ENCODE measurements at regions not wholly inside any gene's neighbourhood (a gene's known extent, or its start where the extent isn't known, plus 50 kb on each side); places are given as distances from the start of the nearest gene placed in this dataset.
"Not testable (repeated sequence)": the region's sequence is repeated elsewhere in the genome, so short reads cannot be mapped to it uniquely, and the experiment has no call there.

- DNase-seq (ENCODE audit: low read depth in 1 of 2, low spot score in 1 of 2), result no peak
These were observed 291.3 kb upstream of the PRKD1 start for GRCh38 chr14:30218907-30219306.

DNA sequence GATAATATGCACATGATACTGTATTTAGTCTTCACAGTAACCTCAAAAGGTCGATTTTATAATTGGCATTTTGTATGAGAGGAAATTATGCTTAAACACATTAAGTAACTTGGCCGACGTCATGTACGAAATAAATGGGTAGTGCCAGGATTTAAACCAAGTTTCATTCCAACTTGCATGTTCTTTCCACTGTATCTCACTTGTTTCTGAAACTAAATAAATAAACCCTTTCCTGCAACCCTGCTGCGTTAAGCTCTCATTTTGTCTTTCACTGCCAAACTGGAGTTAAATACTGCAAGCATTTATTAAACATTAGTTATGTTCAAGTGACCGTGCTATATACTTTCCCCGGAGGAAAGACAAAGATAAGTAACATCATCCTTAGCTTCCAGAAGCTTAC lies 293.9 kb upstream of the PRKD1 start:
- DNase-seq (ENCODE audit: low read depth in 1 of 2, low spot score in 1 of 2), result no peak

DNA sequence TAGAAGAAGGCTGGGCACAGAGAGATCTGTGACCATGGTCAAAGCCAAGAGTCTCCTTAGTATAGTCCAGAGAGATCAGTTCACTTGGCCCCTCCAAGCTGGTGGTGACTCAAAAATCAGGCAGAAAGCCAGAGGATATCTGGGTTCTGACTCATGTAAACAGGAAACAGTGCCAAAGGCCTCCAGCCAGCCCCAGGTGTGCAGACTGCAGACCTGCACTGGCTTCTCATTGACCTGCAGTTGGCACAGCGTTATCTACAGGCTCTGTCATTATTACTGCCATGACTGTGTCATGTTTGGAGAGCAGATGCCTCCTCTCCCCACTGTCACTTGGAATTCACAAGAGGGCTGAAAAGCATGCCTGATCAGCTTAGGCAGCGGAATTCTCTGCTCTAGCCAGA lies 295.7 kb upstream of the PRKD1 start:
- DNase-seq (ENCODE audit: low read depth in 1 of 2, low spot score in 1 of 2), result no peak

DNA sequence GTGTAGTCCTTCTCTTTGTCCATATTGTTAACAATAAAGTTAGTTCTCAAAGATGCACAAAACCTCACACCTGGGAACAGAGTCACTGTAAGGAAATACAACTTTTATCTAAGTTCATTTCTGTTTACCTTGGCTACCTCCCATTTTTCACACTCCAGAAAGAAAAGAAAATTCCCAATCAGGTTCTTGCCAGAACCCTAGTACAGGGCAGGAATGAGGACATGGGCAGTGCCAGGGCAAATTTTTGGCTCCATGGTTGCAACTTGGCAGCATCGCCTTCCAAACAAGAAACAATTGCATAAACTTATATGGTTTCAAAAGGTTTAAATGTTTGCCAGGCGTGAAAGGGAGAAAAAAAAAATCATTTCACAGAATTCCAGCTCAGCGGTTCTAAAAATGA lies 296.3 kb upstream of the PRKD1 start:
- DNase-seq (ENCODE audit: low read depth in 1 of 2, low spot score in 1 of 2), result no peak

DNA sequence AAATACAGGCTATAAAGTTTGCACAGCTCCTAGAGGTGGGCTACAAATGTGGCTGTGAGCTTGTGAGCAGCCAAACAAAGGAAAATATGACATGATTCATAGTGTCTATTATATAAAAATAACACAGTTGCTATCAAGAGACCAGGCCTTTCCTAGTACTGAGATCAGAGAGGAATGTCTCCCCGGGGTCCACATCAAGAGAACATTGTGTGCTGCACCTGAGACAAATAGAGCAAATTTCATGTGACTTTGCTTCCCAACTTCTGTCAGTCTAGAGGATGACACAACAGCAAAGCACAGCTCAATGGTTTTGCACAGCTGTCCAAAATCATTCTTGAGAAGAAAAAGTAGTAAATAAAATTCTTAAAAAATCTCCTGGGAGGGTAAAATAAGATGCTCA lies 297.5 kb upstream of the PRKD1 start:
- no peak for DNase-seq (ENCODE audit: low read depth in 1 of 2, low spot score in 1 of 2)

- DNase-seq (ENCODE audit: low read depth in 1 of 2, low spot score in 1 of 2), result no peak
These were observed 299.8 kb upstream of the PRKD1 start for GRCh38 chr14:30227436-30227835.

DNA sequence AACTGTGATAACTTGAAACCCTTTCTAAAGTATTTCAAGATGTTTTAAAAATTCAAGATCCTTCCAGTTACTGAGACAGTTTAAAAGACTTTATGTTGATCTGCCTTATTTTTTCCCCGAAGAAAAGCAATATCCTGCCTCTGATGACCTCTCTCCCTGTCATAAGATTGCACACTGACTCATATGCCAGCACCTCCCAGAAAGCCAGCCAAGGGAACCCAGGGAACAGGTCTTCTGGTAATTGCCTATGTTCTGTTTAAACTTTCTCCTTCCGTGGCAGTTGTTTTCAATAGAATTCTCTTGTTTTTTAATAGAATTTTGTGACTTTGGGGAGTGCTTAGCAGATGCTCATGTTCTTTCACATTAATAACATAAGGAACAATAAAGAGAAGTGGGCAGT lies 300.2 kb upstream of the PRKD1 start:
- no peak for DNase-seq (ENCODE audit: low read depth in 1 of 2, low spot score in 1 of 2)

GRCh38 chr14:30230719-30231118 lies 303.1 kb upstream of the PRKD1 start:
- no peak for DNase-seq (ENCODE audit: low read depth in 1 of 2, low spot score in 1 of 2)

- DNase-seq (ENCODE audit: low read depth in 1 of 2, low spot score in 1 of 2), result no peak
These were observed 307.3 kb upstream of the PRKD1 start for GRCh38 chr14:30234966-30235365.

GRCh38 chr14:30235485-30235884 lies 307.8 kb upstream of the PRKD1 start:
- DNase-seq (ENCODE audit: low read depth in 1 of 2, low spot score in 1 of 2), result no peak

DNA sequence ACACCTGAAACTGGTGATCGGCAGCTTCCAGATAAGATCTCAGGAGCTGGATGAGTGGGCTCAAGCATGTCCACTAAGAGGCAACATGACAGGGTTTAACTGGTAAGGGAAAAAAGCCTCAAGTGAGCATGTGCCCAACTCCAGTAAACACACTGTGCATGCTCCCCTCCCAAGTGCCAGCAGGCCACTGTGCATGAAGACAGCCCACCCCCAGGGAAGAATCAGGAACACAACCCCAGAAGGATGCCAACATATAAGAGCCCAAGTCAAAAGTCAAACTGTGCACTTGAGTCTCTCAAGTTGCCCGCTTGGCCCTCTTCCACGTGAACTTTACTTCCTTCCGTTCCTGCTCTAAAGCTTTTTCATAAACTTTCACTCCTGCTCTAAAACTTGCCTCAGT lies 311.3 kb upstream of the PRKD1 start:
- no peak for DNase-seq (ENCODE audit: low read depth in 1 of 2, low spot score in 1 of 2)

DNA sequence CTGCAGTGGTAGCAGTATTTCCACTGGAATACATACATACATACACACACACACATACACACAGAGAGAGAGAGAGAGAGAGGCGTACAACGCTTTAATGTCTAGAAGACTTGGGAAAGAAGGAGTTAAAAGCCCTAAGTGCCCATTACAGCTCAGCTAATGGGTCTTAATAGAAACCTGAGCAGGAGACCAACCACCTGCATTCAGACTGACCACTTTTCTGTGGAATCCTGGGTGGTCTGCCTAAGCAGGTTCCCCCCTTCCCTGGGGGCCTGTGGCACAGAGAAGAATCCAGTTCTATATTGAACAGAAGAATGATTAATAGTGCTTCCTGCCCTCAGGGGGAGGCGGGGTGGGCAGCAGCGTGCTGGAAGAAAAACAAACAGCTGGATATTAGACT lies 312.4 kb upstream of the PRKD1 start:
- DNase-seq (ENCODE audit: low read depth in 1 of 2, low spot score in 1 of 2), result no peak

GRCh38 chr14:30240685-30241084 lies 313.0 kb upstream of the PRKD1 start:
- DNase-seq (ENCODE audit: low read depth in 1 of 2, low spot score in 1 of 2), result no peak

DNA sequence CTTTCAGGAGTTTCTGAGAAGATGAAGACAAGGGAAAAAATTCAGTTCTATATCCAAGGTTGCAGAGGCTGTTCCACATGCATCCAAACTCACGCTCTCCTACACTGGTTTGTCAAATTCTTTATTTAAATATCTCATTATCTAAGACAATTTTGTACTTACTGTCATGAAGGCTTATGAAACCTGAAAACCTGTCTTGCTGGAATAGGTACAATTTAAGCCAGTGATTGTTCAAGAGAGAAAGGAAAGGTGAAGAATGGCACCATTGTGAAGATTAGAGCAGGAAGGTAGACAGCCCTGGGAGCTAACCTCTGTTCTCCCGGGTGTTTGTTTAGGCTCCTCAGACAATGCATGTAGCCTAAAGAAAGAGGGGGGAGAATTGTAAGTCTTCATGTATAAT lies 315.1 kb upstream of the PRKD1 start:
- no peak for DNase-seq (ENCODE audit: low read depth in 1 of 2, low spot score in 1 of 2)

DNA sequence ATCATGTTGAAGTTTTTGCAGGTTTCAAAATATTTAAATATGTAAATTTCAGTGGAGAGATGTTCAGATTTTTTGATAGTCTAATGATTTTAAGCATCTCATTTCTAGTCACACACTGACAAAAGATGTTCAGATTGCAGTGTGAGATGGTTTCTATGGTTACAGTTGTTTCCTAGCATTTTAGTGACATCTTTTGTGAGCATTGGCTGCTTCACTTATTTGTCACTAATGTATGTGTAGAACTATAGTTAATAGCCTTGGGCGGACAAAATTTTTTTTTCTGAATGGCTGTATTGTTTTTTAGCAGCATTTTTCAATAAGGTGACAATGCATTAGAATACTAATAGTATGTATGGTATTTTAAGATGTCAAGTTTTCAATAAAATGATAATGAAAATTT lies 315.6 kb upstream of the PRKD1 start:
- no peak for DNase-seq (ENCODE audit: low read depth in 1 of 2, low spot score in 1 of 2)

- DNase-seq (ENCODE audit: low read depth in 1 of 2, low spot score in 1 of 2), result no peak
These were observed 315.2 kb upstream of the G2E3 start for GRCh38 chr14:30243805-30244204.

GRCh38 chr14:30244348-30244747 lies 314.6 kb upstream of the G2E3 start:
- not testable (repeated sequence) for DNase-seq (ENCODE audit: low read depth in 1 of 2, low spot score in 1 of 2)

- DNase-seq (ENCODE audit: low read depth in 1 of 2, low spot score in 1 of 2), result no peak
These were observed 307.9 kb upstream of the G2E3 start for GRCh38 chr14:30251017-30251416.

DNA sequence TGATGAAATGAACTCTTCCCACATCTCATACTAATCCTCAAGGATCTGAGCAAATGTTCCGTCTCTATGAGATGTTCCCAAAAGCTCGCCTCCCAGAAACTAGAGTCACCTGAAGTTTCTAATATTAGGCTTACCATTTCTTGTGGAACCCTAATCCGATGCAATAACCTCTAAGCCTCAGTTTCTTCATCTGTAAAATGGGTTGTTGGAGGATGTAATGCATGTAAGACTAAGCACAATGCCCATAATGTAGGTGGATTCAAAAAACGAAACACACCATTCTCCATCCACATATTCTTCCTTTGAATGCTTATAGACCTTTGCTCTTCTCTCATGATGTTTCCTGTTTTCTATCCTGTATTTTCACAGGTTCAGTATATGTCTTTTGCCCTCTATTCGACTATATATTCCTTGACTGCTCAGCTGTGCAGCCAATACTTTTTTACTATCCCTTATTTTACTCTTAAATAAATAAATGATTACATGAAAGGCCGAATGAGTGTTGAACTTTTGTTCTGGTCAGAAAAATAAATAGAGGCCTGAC lies 307.3 kb upstream of the G2E3 start:
- DNase-seq (ENCODE audit: low read depth in 1 of 2, low spot score in 1 of 2), result no peak

DNA sequence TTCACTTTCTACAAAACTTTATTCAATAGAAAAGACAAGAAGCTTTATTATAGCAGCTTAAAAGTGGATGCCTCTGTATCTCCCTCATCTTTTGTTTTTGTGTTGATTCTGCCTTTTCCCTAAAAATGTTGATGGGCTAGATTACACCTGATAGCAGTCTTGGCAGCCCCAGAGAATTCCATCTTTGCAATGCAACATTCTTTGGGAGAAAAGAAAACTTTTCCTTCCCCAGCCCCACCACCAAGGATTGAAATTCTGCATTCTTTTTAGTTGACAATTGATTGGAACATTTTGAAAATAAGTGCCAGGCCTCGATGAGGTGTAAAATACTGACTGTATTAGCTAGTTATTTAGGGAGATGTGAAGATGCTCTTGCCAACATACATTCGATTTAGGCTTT lies 306.8 kb upstream of the G2E3 start:
- DNase-seq (ENCODE audit: low read depth in 1 of 2, low spot score in 1 of 2), result no peak

DNA sequence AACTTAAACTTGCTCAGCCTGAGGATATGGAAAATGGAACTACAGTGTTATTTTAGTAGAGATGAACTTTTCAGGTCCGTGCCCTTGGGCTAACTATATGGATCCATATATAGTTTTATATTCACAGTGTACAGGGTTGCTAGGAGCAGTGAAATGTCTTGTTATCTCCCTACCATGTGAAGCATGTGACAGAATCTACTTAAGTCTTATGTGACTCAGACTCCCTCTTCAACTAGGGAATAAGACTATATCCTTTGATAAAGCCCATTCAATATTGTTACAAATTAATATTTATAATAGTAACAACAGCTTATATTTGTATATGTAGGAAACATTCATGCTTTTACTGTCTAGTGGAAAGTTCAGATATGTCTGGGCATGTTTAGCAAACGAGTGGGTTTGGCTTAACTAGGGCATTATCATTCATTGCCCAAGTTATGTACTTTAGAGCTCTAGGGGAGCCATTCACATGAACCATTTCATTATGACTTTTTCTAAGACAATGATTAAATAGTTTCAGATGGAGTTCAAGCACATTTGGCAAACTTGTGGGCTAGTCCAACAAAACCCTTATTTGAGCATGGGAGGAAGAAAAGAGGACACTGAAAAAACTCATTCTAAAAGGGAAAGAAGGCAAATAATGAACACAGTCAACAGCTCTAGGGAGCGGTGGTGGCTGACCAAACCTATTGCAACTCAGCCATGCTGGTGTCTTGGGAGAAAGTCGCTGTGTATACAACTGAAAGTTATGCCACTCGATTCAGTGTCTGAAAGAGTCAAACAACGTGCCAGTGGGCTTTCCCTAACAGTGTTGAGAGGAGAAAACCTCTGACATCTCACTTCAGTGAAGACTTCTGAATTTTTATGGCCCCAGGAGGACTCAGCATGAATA lies 305.9 kb upstream of the G2E3 start:
- DNase-seq (ENCODE audit: low read depth in 1 of 2, low spot score in 1 of 2), result no peak

DNA sequence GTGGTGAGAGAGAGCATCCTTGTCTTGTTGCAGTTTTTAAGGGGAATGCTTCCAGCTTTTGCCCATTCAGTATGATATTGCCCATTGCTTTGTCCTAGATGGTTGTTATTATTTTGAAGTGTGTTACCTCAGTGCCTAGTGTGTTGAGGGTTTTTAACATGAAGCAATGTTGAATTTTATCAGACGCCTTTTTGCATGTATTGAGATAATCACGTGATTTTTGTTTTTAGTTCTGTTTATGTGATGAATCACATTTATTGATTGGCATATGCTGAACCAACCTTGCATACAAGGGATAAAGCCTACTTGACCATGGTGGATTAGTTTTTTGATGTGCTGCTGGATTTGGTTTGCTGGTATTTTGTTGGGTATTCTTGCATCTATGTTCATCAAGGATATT lies 302.3 kb upstream of the G2E3 start:
- DNase-seq (ENCODE audit: low read depth in 1 of 2, low spot score in 1 of 2), result no peak
